ENCODE measurements at regions not wholly inside any gene's neighbourhood (a gene's known extent, or its start where the extent isn't known, plus 50 kb on each side); places are given as distances from the start of the nearest gene placed in this dataset.

DNA sequence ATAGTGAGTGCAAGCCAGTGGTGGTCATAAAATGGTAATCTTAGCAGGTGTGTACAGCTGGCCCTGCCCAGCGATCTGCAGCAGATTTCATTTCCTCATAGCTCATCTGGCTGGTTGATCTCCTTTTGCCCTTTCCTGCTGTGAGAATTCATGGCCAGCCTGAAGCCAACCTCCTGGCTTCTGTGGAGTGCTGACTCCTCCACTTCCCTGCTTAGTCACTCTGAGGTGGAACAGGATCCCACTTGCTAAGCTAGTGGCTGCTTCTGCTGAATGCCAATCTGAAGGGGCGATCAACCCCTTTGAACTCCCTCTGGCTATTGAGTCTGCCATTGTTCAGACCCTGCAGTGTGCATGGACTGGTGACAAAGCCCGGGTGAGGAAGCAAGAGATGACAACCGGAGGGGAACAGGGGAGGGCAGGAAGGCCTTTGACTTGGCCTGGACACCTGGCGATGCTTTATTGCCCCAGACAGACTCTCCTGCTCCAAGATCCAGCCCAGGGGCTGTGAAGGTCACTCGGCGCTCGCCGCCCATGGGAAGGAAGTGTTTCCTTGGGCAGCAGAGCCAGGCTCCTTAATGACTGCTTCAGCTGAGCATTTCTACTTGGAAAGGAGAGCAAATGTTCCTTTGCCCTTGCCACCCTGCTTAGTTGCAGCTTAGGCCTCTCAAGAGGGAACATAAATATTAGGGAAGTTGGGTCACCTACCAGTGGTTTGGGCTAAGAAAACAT lies 341.1 kb downstream of the ZSWIM6 start:
- TF ChIP-seq, protein P1, sequence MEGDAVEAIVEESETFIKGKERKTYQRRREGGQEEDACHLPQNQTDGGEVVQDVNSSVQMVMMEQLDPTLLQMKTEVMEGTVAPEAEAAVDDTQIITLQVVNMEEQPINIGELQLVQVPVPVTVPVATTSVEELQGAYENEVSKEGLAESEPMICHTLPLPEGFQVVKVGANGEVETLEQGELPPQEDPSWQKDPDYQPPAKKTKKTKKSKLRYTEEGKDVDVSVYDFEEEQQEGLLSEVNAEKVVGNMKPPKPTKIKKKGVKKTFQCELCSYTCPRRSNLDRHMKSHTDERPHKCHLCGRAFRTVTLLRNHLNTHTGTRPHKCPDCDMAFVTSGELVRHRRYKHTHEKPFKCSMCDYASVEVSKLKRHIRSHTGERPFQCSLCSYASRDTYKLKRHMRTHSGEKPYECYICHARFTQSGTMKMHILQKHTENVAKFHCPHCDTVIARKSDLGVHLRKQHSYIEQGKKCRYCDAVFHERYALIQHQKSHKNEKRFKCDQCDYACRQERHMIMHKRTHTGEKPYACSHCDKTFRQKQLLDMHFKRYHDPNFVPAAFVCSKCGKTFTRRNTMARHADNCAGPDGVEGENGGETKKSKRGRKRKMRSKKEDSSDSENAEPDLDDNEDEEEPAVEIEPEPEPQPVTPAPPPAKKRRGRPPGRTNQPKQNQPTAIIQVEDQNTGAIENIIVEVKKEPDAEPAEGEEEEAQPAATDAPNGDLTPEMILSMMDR (IDR thresholded peaks at IDR 0.05) = no peak
- TF ChIP-seq POLR2A (IDR thresholded peaks at IDR 0.05) = no peak

Measured in testis (tissue), 2 donors.